NCI-H146 (cell line): ENCODE measurements at regions not wholly inside any gene's neighbourhood (a gene's known extent, or its start where the extent isn't known, plus 50 kb on each side); places are given as distances from the start of the nearest gene placed in this dataset.
"Not testable (repeated sequence)": the region's sequence is repeated elsewhere in the genome, so short reads cannot be mapped to it uniquely, and the experiment has no call there.

ENCODE experiments used
- DNase-seq: peaks from one replicate; lab custom pipeline; 2025; lab: John Stamatoyannopoulos, UW

GRCh38 chr18:25490316-25490715 is 138.3 kb upstream of the ZNF521 start:
- DNase-seq = no peak

- DNase-seq = no peak
These were observed 121.0 kb upstream of the ZNF521 start for GRCh38 chr18:25473008-25473407.

- not testable (repeated sequence) for DNase-seq
These were observed 119.0 kb upstream of the ZNF521 start for GRCh38 chr18:25470756-25471524.

- no peak for DNase-seq
These were observed 118.1 kb upstream of the ZNF521 start for GRCh38 chr18:25470062-25470461.

- DNase-seq = no peak
These were observed 117.5 kb upstream of the ZNF521 start for GRCh38 chr18:25469489-25469888.

- no peak for DNase-seq
These were observed 115.4 kb upstream of the ZNF521 start for GRCh38 chr18:25467226-25467987.

GRCh38 chr18:25465152-25465732 is 113.3 kb upstream of the ZNF521 start:
- DNase-seq = no peak

- no peak for DNase-seq
These were observed 112.3 kb upstream of the ZNF521 start for GRCh38 chr18:25464227-25464626.

- DNase-seq = no peak
These were observed 111.8 kb upstream of the ZNF521 start for GRCh38 chr18:25463726-25464125.

GRCh38 chr18:25459814-25460213 is 107.8 kb upstream of the ZNF521 start:
- DNase-seq = no peak

GRCh38 chr18:25457601-25458000 is 105.6 kb upstream of the ZNF521 start:
- no peak for DNase-seq

GRCh38 chr18:25457126-25457525 is 105.2 kb upstream of the ZNF521 start:
- DNase-seq = no peak

GRCh38 chr18:25456334-25457010 is 104.5 kb upstream of the ZNF521 start:
- no peak for DNase-seq

GRCh38 chr18:25455646-25456045 is 103.7 kb upstream of the ZNF521 start:
- no peak for DNase-seq

- no peak for DNase-seq
These were observed 103.2 kb upstream of the ZNF521 start for GRCh38 chr18:25455159-25455558.

GRCh38 chr18:25454730-25455129 is 102.8 kb upstream of the ZNF521 start:
- DNase-seq = no peak

GRCh38 chr18:25454270-25454659 is 102.3 kb upstream of the ZNF521 start:
- no peak for DNase-seq

GRCh38 chr18:25453556-25454269 is 101.7 kb upstream of the ZNF521 start:
- no peak for DNase-seq

GRCh38 chr18:25451077-25451658 is 99.2 kb upstream of the ZNF521 start:
- no peak for DNase-seq

GRCh38 chr18:25449046-25449445 is 97.1 kb upstream of the ZNF521 start:
- DNase-seq = no peak

- DNase-seq = no peak
These were observed 95.0 kb upstream of the ZNF521 start for GRCh38 chr18:25446972-25447371.
